KMS-11 (cell line): ENCODE measurements at regions not wholly inside any gene's neighbourhood (a gene's known extent, or its start where the extent isn't known, plus 50 kb on each side); places are given as distances from the start of the nearest gene placed in this dataset.

Experiments
- H2AFZ ChIP-seq: fragments of 200-600 bp; sonication (generic); 2 replicates; pipeline ENCODE4 v1.6.1; 2016; ENCODE audit warnings: antibody characterized with exemption, mixed run types, low read depth
- H3K27ac ChIP-seq: fragments of 200-600 bp; sonication (generic); 2 replicates; pipeline ENCODE4 v1.6.1; 2016; ENCODE audit warnings: mild to moderate bottlenecking, mixed run types
- H3K27me3 ChIP-seq: fragments of 200-600 bp; sonication (generic); 2 replicates; pipeline ENCODE4 v1.6.1; 2017; ENCODE audit warnings: mild to moderate bottlenecking, low read depth, mixed run types, moderate library complexity; ENCODE audit not compliant: insufficient read depth
- H3K36me3 ChIP-seq: fragments of 200-600 bp; sonication (generic); 2 replicates; pipeline ENCODE4 v1.6.1; 2017; ENCODE audit warnings: mild to moderate bottlenecking, mixed run types; ENCODE audit not compliant: insufficient read depth
- H3K4me1 ChIP-seq: fragments of 200-600 bp; sonication (generic); 2 replicates; pipeline ENCODE4 v1.6.1; 2016; ENCODE audit warnings: mild to moderate bottlenecking, low read depth, mixed run types; ENCODE audit not compliant: poor library complexity, severe bottlenecking
- H3K4me2 ChIP-seq: fragments of 200-600 bp; sonication (generic); 2 replicates; pipeline ENCODE4 v1.7.0; 2016; ENCODE audit warnings: mild to moderate bottlenecking, mixed run types
- H3K4me3 ChIP-seq: fragments of 200-600 bp; sonication (generic); IDR thresholded peaks from 2 replicates; pipeline ENCODE4 v1.6.1; 2017; ENCODE audit warnings: low read depth, low read length, mixed read lengths; ENCODE audit not compliant: insufficient read depth
- H3K79me2 ChIP-seq: fragments of 200-600 bp; sonication (generic); 2 replicates; pipeline ENCODE4 v1.6.1; 2016; ENCODE audit warnings: low read depth, mixed run types; ENCODE audit not compliant: insufficient read depth
- H3K9ac ChIP-seq: fragments of 200-600 bp; sonication (generic); 2 replicates; pipeline ENCODE4 v1.6.1; 2016; ENCODE audit warnings: mild to moderate bottlenecking, mixed run types
- H4K20me1 ChIP-seq: fragments of 200-600 bp; sonication (generic); 2 replicates; pipeline ENCODE4 v1.6.1; 2016; ENCODE audit warnings: mild to moderate bottlenecking, mixed run types; ENCODE audit not compliant: insufficient read depth
- CTCF ChIP-seq: fragments of 200-600 bp; sonication (generic); conservative IDR thresholded peaks from 2 replicates; pipeline ENCODE4 v1.6.1; 2017; ENCODE audit warnings: low read depth, mild to moderate bottlenecking, antibody characterized with exemption, low read length, moderate library complexity, mixed read lengths

- Histone ChIP-seq H3K4me1 (no peaks in the 10 kb centered on the region), H3K4me2 (no peak overlapping the region), H3K9ac (no peak overlapping the region), H3K79me2 (no peaks in the 10 kb centered on the region), H4K20me1 (no peaks in the 10 kb centered on the region), H3K4me3 (no peak overlapping the region), H3K27ac (no peak overlapping the region), H3K36me3 (no peaks in the 10 kb centered on the region), H3K27me3 (no peaks in the 10 kb centered on the region), H2AFZ (no peak overlapping the region)
- TF ChIP-seq CTCF = no peak
These were observed 69.4 kb upstream of the KCNG1 start for GRCh38 chr20:51092338-51092737.

- no peak overlapping the region for H3K9ac ChIP-seq
- no peaks in the 10 kb centered on the region for H3K27me3 ChIP-seq
- no peak overlapping the region for H2AFZ ChIP-seq
- no peak overlapping the region for H3K4me3 ChIP-seq
- no peak overlapping the region for H3K4me2 ChIP-seq
- H3K27ac ChIP-seq = no peak overlapping the region
- no peaks in the 10 kb centered on the region for H3K36me3 ChIP-seq
- TF ChIP-seq CTCF = no peak
- H3K79me2 ChIP-seq = no peaks in the 10 kb centered on the region
- no peaks in the 10 kb centered on the region for H3K4me1 ChIP-seq
- no peaks in the 10 kb centered on the region for H4K20me1 ChIP-seq
These were observed 68.7 kb upstream of the KCNG1 start for GRCh38 chr20:51091406-51092195.

- Histone ChIP-seq H3K4me3 (no peak overlapping the region), H4K20me1 (no peaks in the 10 kb centered on the region), H3K79me2 (no peaks in the 10 kb centered on the region), H3K27me3 (no peaks in the 10 kb centered on the region), H3K27ac (no peak overlapping the region), H3K9ac (no peak overlapping the region), H3K4me1 (no peaks in the 10 kb centered on the region), H3K4me2 (no peak overlapping the region), H3K36me3 (no peaks in the 10 kb centered on the region), H2AFZ (no peak overlapping the region)
- no peak for TF ChIP-seq CTCF
These were observed 66.9 kb upstream of the KCNG1 start for GRCh38 chr20:51089840-51090239.

GRCh38 chr20:51089272-51089781 is 66.4 kb upstream of the KCNG1 start:
- no peaks in the 10 kb centered on the region for H3K27me3 ChIP-seq
- H3K79me2 ChIP-seq = no peaks in the 10 kb centered on the region
- TF ChIP-seq CTCF = no peak
- H2AFZ ChIP-seq = no peak overlapping the region
- H4K20me1 ChIP-seq = no peaks in the 10 kb centered on the region
- no peak overlapping the region for H3K4me3 ChIP-seq
- H3K4me1 ChIP-seq = no peaks in the 10 kb centered on the region
- no peak overlapping the region for H3K4me2 ChIP-seq
- H3K9ac ChIP-seq = no peak overlapping the region
- H3K27ac ChIP-seq = no peak overlapping the region
- H3K36me3 ChIP-seq = no peaks in the 10 kb centered on the region
